MCF 10A (cell line): ENCODE measurements at regions not wholly inside any gene's neighbourhood (a gene's known extent, or its start where the extent isn't known, plus 50 kb on each side); places are given as distances from the start of the nearest gene placed in this dataset.
"Not testable (repeated sequence)": the region's sequence is repeated elsewhere in the genome, so short reads cannot be mapped to it uniquely, and the experiment has no call there.

Experiments used
- BruUV-seq: library from RNA; stranded (reverse); fragments of 400-500 nt; replicated peaks from 2 replicates; lab custom pipeline; 2021; lab: Mats Ljungman, UMichigan
- CTCF ChIA-PET: fragments of 300-600 bp; sonication (Branson Sonifier 250); formaldehyde crosslinking; extraction: SDS; loops from one replicate; lab custom pipeline; 2021; ENCODE audit warnings: antibody characterized with exemption, inconsistent platforms; lab: Yijun Ruan, JAX
- POLR2A ChIA-PET: fragments of 300-600, 350-650 bp; sonication (Branson Sonifier 250); formaldehyde crosslinking; extraction: SDS; loops from one replicate; lab custom pipeline; 2020; ENCODE audit warnings: antibody characterized with exemption, inconsistent platforms; lab: Yijun Ruan, JAX
- DNase-seq: peaks from one replicate; pipeline ENCODE4 v3.0.0-alpha.2; 2018; ENCODE audit not compliant: unreplicated experiment
- H3K27ac Mint-ChIP-seq: one replicate; pipeline ENCODE4 v1.8.0; 2022; ENCODE audit warnings: mild to moderate bottlenecking, low read depth, mixed read lengths; ENCODE audit not compliant: unreplicated experiment
- H3K27me3 Mint-ChIP-seq: one replicate; pipeline ENCODE4 v1.8.0; 2022; ENCODE audit warnings: mixed read lengths; ENCODE audit not compliant: insufficient read depth, unreplicated experiment
- H3K36me3 Mint-ChIP-seq: one replicate; pipeline ENCODE4 v1.8.0; 2022; ENCODE audit warnings: mild to moderate bottlenecking, moderate library complexity, mixed read lengths; ENCODE audit not compliant: insufficient read depth, unreplicated experiment
- H3K4me1 Mint-ChIP-seq: one replicate; pipeline ENCODE4 v1.8.0; 2022; ENCODE audit warnings: mixed read lengths; ENCODE audit not compliant: insufficient read depth, unreplicated experiment
- H3K4me3 Mint-ChIP-seq: one replicate; pipeline ENCODE4 v1.8.0; 2022; ENCODE audit warnings: mild to moderate bottlenecking, moderate library complexity, mixed read lengths; ENCODE audit not compliant: unreplicated experiment
- H3K9me3 Mint-ChIP-seq: one replicate; pipeline ENCODE4 v1.8.0; 2022; ENCODE audit warnings: mixed read lengths; ENCODE audit not compliant: unreplicated experiment
- CTCF ChIP-seq: fragments of 200-600 bp; IDR thresholded peaks from one replicate; pipeline ENCODE4 v1.8.0; 2022; ENCODE audit warnings: antibody characterized with exemption, mild to moderate bottlenecking; ENCODE audit not compliant: unreplicated experiment
- intact Hi-C: fragments of 100-400 bp; cut with micrococcal nuclease; formaldehyde crosslinking; loops from 2 replicates; pipeline ENCODE4 v1.14.1; 2022

GRCh38 chr16:29251571-29252011, 154.9 kb downstream of the NPIPB11 start:
- H3K27me3 Mint-ChIP-seq, intact Hi-C loops, H3K4me1 Mint-ChIP-seq, H3K9me3 Mint-ChIP-seq, BruUV-seq, H3K36me3 Mint-ChIP-seq, CTCF ChIA-PET, H3K27ac Mint-ChIP-seq, H3K4me3 Mint-ChIP-seq, POLR2A ChIA-PET: not testable (repeated sequence)
- peak; percentile 18 for DNase-seq

GRCh38 chr16:29250923-29251434, 155.5 kb downstream of the NPIPB11 start:
- H3K27ac Mint-ChIP-seq, intact Hi-C loops, POLR2A ChIA-PET, H3K27me3 Mint-ChIP-seq, BruUV-seq, DNase-seq, H3K9me3 Mint-ChIP-seq, H3K4me1 Mint-ChIP-seq, CTCF ChIA-PET, H3K36me3 Mint-ChIP-seq, H3K4me3 Mint-ChIP-seq: not testable (repeated sequence)

GRCh38 chr16:29250469-29250868, 156.0 kb downstream of the NPIPB11 start:
- BruUV-seq, intact Hi-C loops, DNase-seq, H3K27ac Mint-ChIP-seq, H3K4me3 Mint-ChIP-seq, H3K4me1 Mint-ChIP-seq, CTCF ChIA-PET, H3K9me3 Mint-ChIP-seq, H3K36me3 Mint-ChIP-seq, POLR2A ChIA-PET, H3K27me3 Mint-ChIP-seq: not testable (repeated sequence)

- H3K36me3 Mint-ChIP-seq, CTCF ChIA-PET, H3K27me3 Mint-ChIP-seq, POLR2A ChIA-PET, H3K9me3 Mint-ChIP-seq, H3K27ac Mint-ChIP-seq, BruUV-seq, intact Hi-C loops, H3K4me1 Mint-ChIP-seq, H3K4me3 Mint-ChIP-seq, DNase-seq: not testable (repeated sequence)
These were observed 157.6 kb downstream of the NPIPB11 start for GRCh38 chr16:29248940-29249318.

GRCh38 chr16:29248306-29248939, 158.1 kb downstream of the NPIPB11 start:
- BruUV-seq, CTCF ChIA-PET, DNase-seq: not testable (repeated sequence)

GRCh38 chr16:29246091-29246490, 160.4 kb downstream of the NPIPB11 start:
- H3K27me3 Mint-ChIP-seq: peaks cover 26% of the 10 kb centered on the region
- H3K27ac Mint-ChIP-seq, intact Hi-C loops, H3K9me3 Mint-ChIP-seq, H3K4me1 Mint-ChIP-seq, CTCF ChIA-PET, POLR2A ChIA-PET, H3K4me3 Mint-ChIP-seq, BruUV-seq, H3K36me3 Mint-ChIP-seq, DNase-seq: not testable (repeated sequence)

More at GRCh38 chr16:29248306-29248939, 158.1 kb downstream of the NPIPB11 start:
- H3K4me3 Mint-ChIP-seq, H3K36me3 Mint-ChIP-seq, H3K27me3 Mint-ChIP-seq, intact Hi-C loops, POLR2A ChIA-PET, H3K4me1 Mint-ChIP-seq, H3K27ac Mint-ChIP-seq, H3K9me3 Mint-ChIP-seq: not testable (repeated sequence)

GRCh38 chr16:29237971-29238370, 168.5 kb downstream of the NPIPB11 start:
- H3K9me3 Mint-ChIP-seq: no peaks in the 10 kb centered on the region
- no peak overlapping the region for H3K4me3 Mint-ChIP-seq
- ChIA-PET POLR2A (no interaction called here), CTCF (no interaction called here)
- no TSS peak for BruUV-seq
- peaks cover 32% of the 10 kb centered on the region for H3K27me3 Mint-ChIP-seq
- H3K36me3 Mint-ChIP-seq: no peaks in the 10 kb centered on the region
- no peaks in the 10 kb centered on the region for H3K4me1 Mint-ChIP-seq
- TF ChIP-seq CTCF: no peak
- H3K27ac Mint-ChIP-seq: no peak overlapping the region
- intact Hi-C loops: no loop called here
- DNase-seq: no peak

GRCh38 chr16:29237495-29237894, 169.0 kb downstream of the NPIPB11 start:
- DNase-seq, H3K4me3 Mint-ChIP-seq, H3K4me1 Mint-ChIP-seq, H3K36me3 Mint-ChIP-seq, H3K9me3 Mint-ChIP-seq, POLR2A ChIA-PET, BruUV-seq, CTCF ChIA-PET, intact Hi-C loops, H3K27ac Mint-ChIP-seq: not testable (repeated sequence)
- peaks cover 27% of the 10 kb centered on the region for H3K27me3 Mint-ChIP-seq
